GM19043 (cell line): ENCODE measurements at regions not wholly inside any gene's neighbourhood (a gene's known extent, or its start where the extent isn't known, plus 50 kb on each side); places are given as distances from the start of the nearest gene placed in this dataset.

Experiments
- ATAC-seq: cut with Tn5 transposase; IDR thresholded peaks from one replicate; pipeline ENCODE4 v1.9.1; 2021; ENCODE audit warnings: low read depth; ENCODE audit not compliant: unreplicated experiment

- ATAC-seq, result no peak
Measured at GRCh38 chr11:121757480-121758125, 304.8 kb upstream of the SORL1-AS1 start.

- no peak for ATAC-seq
Measured at GRCh38 chr11:121755906-121756305, 303.1 kb upstream of the SORL1-AS1 start.

- no peak for ATAC-seq
Measured at GRCh38 chr11:121755191-121755590, 302.4 kb upstream of the SORL1-AS1 start.

- no peak for ATAC-seq
Measured at GRCh38 chr11:121754598-121754997, 301.8 kb upstream of the SORL1-AS1 start.

GRCh38 chr11:121749691-121750090, 296.9 kb upstream of the SORL1-AS1 start:
- ATAC-seq, result no peak

GRCh38 chr11:121748068-121748467, 295.3 kb upstream of the SORL1-AS1 start:
- no peak for ATAC-seq

GRCh38 chr11:121743285-121743684, 290.5 kb upstream of the SORL1-AS1 start:
- no peak for ATAC-seq

- ATAC-seq, result no peak
Measured at GRCh38 chr11:121741761-121742361, 289.1 kb upstream of the SORL1-AS1 start.

GRCh38 chr11:121741351-121741760, 288.6 kb upstream of the SORL1-AS1 start:
- no peak for ATAC-seq

- ATAC-seq, result no peak
Measured at GRCh38 chr11:121740902-121741301, 288.1 kb upstream of the SORL1-AS1 start.

GRCh38 chr11:121733858-121734257, 281.1 kb upstream of the SORL1-AS1 start:
- no peak for ATAC-seq

GRCh38 chr11:121727942-121728341, 275.2 kb upstream of the SORL1-AS1 start:
- no peak for ATAC-seq

- ATAC-seq, result no peak
Measured at GRCh38 chr11:121723246-121723741, 270.5 kb upstream of the SORL1-AS1 start.

GRCh38 chr11:121722431-121723245, 269.9 kb upstream of the SORL1-AS1 start:
- ATAC-seq, result no peak

GRCh38 chr11:121721961-121722360, 269.2 kb upstream of the SORL1-AS1 start:
- no peak for ATAC-seq

- no peak for ATAC-seq
Measured at GRCh38 chr11:121721448-121721847, 268.7 kb upstream of the SORL1-AS1 start.

- ATAC-seq, result no peak
Measured at GRCh38 chr11:121717296-121717695, 264.5 kb upstream of the SORL1-AS1 start.

GRCh38 chr11:121716060-121716459, 263.3 kb upstream of the SORL1-AS1 start:
- no peak for ATAC-seq

GRCh38 chr11:121715405-121715804, 262.6 kb upstream of the SORL1-AS1 start:
- ATAC-seq, result no peak

GRCh38 chr11:121714351-121714750, 261.6 kb upstream of the SORL1-AS1 start:
- ATAC-seq, result no peak

- ATAC-seq, result no peak
Measured at GRCh38 chr11:121711939-121712338, 259.2 kb upstream of the SORL1-AS1 start.
